ENCODE measurements at regions not wholly inside any gene's neighbourhood (a gene's known extent, or its start where the extent isn't known, plus 50 kb on each side); places are given as distances from the start of the nearest gene placed in this dataset.

DNA sequence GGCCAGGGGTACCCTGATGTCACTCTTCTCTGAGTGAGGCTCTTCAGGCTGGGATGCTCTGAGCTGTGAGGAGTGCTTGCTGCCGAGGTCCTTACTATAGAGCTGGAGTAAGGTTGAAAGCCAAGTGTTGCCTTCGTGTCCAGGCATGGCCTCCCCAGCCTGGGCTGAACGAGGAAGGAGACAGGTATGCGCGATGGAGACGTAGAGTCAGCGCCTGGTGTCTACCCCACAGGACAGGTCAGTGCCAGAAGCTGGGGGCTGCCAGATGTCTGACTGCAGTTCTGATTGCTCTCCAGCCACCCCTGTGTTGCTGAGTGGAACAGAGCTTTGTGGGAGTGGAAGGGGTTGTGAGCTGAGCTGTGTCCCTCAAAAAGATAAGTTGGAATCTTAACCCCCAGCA, 135.8 kb upstream of the AJAP1 start:
- no peaks in the 10 kb centered on the region for H3K9me2 ChIP-seq (replicated peaks; ENCODE audit: insufficient read depth, low read length)
- H3K27me3 ChIP-seq (ENCODE audit: low read length) = no peaks in the 10 kb centered on the region
- H3K36me3 ChIP-seq (ENCODE audit: low read length) = no peaks in the 10 kb centered on the region
- no peaks in the 10 kb centered on the region for H3F3A ChIP-seq (ENCODE audit: insufficient read depth)
- H3K4me3 ChIP-seq (ENCODE audit: insufficient read depth, low read length, poor library complexity, severe bottlenecking) = no peak overlapping the region
- no peak overlapping the region for H3K9ac ChIP-seq (ENCODE audit: low read length)
- H3K9me3 ChIP-seq (ENCODE audit: insufficient read depth, low read length) = no peaks in the 10 kb centered on the region
- H3K27ac ChIP-seq (ENCODE audit: low read depth, low read length) = no peak overlapping the region
- TF ChIP-seq EZH2phosphoT487 (conservative IDR thresholded peaks at IDR 0.05; ENCODE audit: low read length) (no peak), CTCF (IDR thresholded peaks at IDR 0.05; ENCODE audit: insufficient read depth, low read length, poor library complexity, severe bottlenecking) (no peak)
- H2AFZ ChIP-seq (ENCODE audit: low read depth, low read length, severe bottlenecking) = no peak overlapping the region
- H3K79me2 ChIP-seq (ENCODE audit: insufficient read depth, low read length) = no peaks in the 10 kb centered on the region
- no peak overlapping the region for H3K4me2 ChIP-seq (ENCODE audit: low read depth, low read length, poor library complexity, severe bottlenecking)
- H4K20me1 ChIP-seq (ENCODE audit: low read depth, low read length) = no peaks in the 10 kb centered on the region

DNA sequence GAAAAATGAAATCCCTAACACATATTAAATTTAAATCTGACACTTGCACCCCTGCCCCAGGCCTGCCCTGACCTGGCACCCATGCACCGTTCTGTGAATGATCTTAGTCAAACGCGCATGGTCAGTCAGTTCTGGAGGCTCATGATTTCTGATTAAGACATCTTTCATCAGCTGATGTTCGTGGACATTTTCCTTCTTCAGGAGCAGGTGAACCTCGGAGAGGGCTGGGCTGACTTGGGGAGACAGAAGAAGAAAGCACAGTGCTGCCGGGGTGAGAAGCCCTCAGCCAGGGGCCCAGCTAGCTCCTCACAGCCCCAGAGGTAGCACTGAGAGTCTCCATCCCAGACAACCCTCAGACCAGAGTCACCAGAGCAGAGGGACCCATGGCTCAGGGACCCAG, 134.5 kb upstream of the AJAP1 start:
- Histone ChIP-seq H3F3A (ENCODE audit: insufficient read depth) (no peaks in the 10 kb centered on the region), H3K9ac (ENCODE audit: low read length) (no peak overlapping the region), H3K9me2 (replicated peaks; ENCODE audit: insufficient read depth, low read length) (no peaks in the 10 kb centered on the region), H3K27ac (ENCODE audit: low read depth, low read length) (no peak overlapping the region), H3K27me3 (ENCODE audit: low read length) (no peaks in the 10 kb centered on the region), H3K79me2 (ENCODE audit: insufficient read depth, low read length) (no peaks in the 10 kb centered on the region), H3K9me3 (ENCODE audit: insufficient read depth, low read length) (no peaks in the 10 kb centered on the region), H3K4me2 (ENCODE audit: low read depth, low read length, poor library complexity, severe bottlenecking) (no peak overlapping the region), H3K36me3 (ENCODE audit: low read length) (no peaks in the 10 kb centered on the region), H4K20me1 (ENCODE audit: low read depth, low read length) (no peaks in the 10 kb centered on the region), H2AFZ (ENCODE audit: low read depth, low read length, severe bottlenecking) (no peak overlapping the region), H3K4me3 (ENCODE audit: insufficient read depth, low read length, poor library complexity, severe bottlenecking) (no peak overlapping the region)
- TF ChIP-seq EZH2phosphoT487 (conservative IDR thresholded peaks at IDR 0.05; ENCODE audit: low read length) = no peak
- no peak for TF ChIP-seq CTCF (IDR thresholded peaks at IDR 0.05; ENCODE audit: insufficient read depth, low read length, poor library complexity, severe bottlenecking)

GRCh38 chr1:4523551-4523950, 130.9 kb upstream of the AJAP1 start:
- H3K4me2 ChIP-seq (ENCODE audit: low read depth, low read length, poor library complexity, severe bottlenecking) = no peak overlapping the region
- H3K9me2 ChIP-seq (replicated peaks; ENCODE audit: insufficient read depth, low read length) = no peaks in the 10 kb centered on the region
- TF ChIP-seq CTCF (IDR thresholded peaks at IDR 0.05; ENCODE audit: insufficient read depth, low read length, poor library complexity, severe bottlenecking) (no peak), EZH2phosphoT487 (conservative IDR thresholded peaks at IDR 0.05; ENCODE audit: low read length) (no peak)
- H3K4me3 ChIP-seq (ENCODE audit: insufficient read depth, low read length, poor library complexity, severe bottlenecking) = no peak overlapping the region
- H3K36me3 ChIP-seq (ENCODE audit: low read length) = no peaks in the 10 kb centered on the region
- H4K20me1 ChIP-seq (ENCODE audit: low read depth, low read length) = no peaks in the 10 kb centered on the region
- no peaks in the 10 kb centered on the region for H3K79me2 ChIP-seq (ENCODE audit: insufficient read depth, low read length)
- no peak overlapping the region for H3K9ac ChIP-seq (ENCODE audit: low read length)
- no peaks in the 10 kb centered on the region for H3K27me3 ChIP-seq (ENCODE audit: low read length)
- H3K9me3 ChIP-seq (ENCODE audit: insufficient read depth, low read length) = no peaks in the 10 kb centered on the region
- no peak overlapping the region for H2AFZ ChIP-seq (ENCODE audit: low read depth, low read length, severe bottlenecking)
- H3K27ac ChIP-seq (ENCODE audit: low read depth, low read length) = no peak overlapping the region
- H3F3A ChIP-seq (ENCODE audit: insufficient read depth) = no peaks in the 10 kb centered on the region

GRCh38 chr1:4526747-4527146, 127.7 kb upstream of the AJAP1 start:
- H3K36me3 ChIP-seq (ENCODE audit: low read length) = no peaks in the 10 kb centered on the region
- no peak overlapping the region for H2AFZ ChIP-seq (ENCODE audit: low read depth, low read length, severe bottlenecking)
- no peaks in the 10 kb centered on the region for H3K79me2 ChIP-seq (ENCODE audit: insufficient read depth, low read length)
- TF ChIP-seq CTCF (IDR thresholded peaks at IDR 0.05; ENCODE audit: insufficient read depth, low read length, poor library complexity, severe bottlenecking) (no peak), EZH2phosphoT487 (conservative IDR thresholded peaks at IDR 0.05; ENCODE audit: low read length) (no peak)
- H3K27ac ChIP-seq (ENCODE audit: low read depth, low read length) = no peak overlapping the region
- H3K4me2 ChIP-seq (ENCODE audit: low read depth, low read length, poor library complexity, severe bottlenecking) = no peak overlapping the region
- H3K4me3 ChIP-seq (ENCODE audit: insufficient read depth, low read length, poor library complexity, severe bottlenecking) = no peak overlapping the region
- no peaks in the 10 kb centered on the region for H3K9me3 ChIP-seq (ENCODE audit: insufficient read depth, low read length)
- H3F3A ChIP-seq (ENCODE audit: insufficient read depth) = no peaks in the 10 kb centered on the region
- no peaks in the 10 kb centered on the region for H3K9me2 ChIP-seq (replicated peaks; ENCODE audit: insufficient read depth, low read length)
- H3K9ac ChIP-seq (ENCODE audit: low read length) = no peak overlapping the region
- H3K27me3 ChIP-seq (ENCODE audit: low read length) = no peaks in the 10 kb centered on the region
- no peaks in the 10 kb centered on the region for H4K20me1 ChIP-seq (ENCODE audit: low read depth, low read length)
